GM21825 (cell line): ENCODE measurements at regions not wholly inside any gene's neighbourhood (a gene's known extent, or its start where the extent isn't known, plus 50 kb on each side); places are given as distances from the start of the nearest gene placed in this dataset.
"Not testable (repeated sequence)": the region's sequence is repeated elsewhere in the genome, so short reads cannot be mapped to it uniquely, and the experiment has no call there.

Experiments used
- ATAC-seq: cut with Tn5 transposase; IDR thresholded peaks from one replicate; pipeline ENCODE4 v1.9.1; 2021; ENCODE audit warnings: mild to moderate bottlenecking, moderate library complexity; ENCODE audit not compliant: unreplicated experiment

DNA sequence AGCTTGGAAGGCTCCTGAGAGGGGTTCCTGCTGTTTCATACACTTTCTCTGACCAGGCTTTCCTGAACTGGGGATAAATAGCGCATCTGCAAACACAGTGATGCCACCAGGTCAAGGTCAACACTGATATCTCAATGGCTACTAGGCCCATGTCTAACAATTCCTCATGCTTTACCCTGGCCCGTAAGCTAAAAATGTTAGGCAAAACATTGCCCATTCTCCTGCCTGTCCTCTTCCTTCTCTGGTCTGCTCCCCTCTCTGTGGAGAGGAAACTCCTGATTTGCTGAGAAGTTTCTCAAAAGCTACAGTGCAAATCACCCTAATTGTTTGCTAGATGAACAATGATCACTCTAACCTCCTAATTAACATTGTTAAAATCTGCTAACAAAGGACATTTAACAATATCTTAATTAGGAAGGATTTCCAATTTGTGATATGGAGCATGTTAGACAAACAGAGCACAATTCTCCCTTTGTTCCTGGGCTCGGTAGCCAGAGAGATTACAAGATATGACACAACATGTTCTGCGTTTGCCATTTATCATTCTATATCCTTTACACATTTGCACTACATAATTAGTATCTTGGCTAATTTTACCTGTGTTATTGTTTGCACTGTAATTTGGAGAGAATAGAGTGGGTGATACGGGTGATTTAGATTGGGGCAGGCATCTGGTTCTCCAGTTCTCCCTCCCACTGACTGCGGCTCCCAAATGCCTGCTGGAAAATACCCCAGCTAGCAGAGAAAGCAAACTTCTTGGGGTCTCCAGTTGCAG lies 266.8 kb downstream of the CD83 start:
- no peak for ATAC-seq

- no peak for ATAC-seq
Measured at GRCh38 chr6:14386263-14386662, 268.7 kb downstream of the CD83 start.

DNA sequence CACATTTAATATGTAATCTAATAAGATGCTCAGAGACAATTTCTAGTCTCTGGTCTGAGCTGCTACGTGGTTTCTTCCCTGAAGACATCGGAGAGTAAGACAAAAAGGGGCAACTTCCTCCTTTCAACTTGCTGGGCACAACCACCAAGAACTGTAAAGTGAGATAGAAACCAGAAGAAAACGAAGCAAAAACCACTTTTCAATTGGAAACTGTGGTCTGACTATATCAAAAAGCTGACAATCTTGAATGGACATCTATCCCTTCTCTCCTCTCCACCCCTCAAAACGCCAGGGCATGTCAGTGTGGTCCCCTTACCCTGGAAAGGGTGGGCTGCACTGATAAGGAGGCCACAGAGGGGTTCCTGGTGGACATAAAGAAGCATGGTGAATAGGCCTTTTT lies 269.1 kb downstream of the CD83 start:
- no peak for ATAC-seq

- no peak for ATAC-seq
Measured at GRCh38 chr6:14388371-14388770, 270.8 kb downstream of the CD83 start.

DNA sequence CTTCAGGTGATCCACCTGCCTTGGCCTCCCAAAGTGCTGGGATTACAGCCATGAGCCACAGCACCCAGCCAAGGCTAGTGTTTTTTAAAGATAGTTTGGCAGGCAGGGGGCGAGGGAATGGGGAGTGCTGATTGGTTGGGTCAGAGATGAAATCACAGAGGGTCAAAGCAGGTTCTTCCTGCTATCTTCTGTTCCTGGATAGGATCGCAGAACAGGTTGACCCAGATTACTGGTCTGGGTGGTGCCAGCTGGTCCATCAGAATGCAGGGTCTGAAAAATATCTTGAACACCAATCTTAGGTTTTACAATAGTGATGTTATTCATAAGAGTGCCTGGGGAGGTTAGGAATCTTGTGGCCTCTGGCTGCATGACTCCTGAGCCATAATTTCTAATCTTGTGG lies 272.2 kb downstream of the CD83 start:
- ATAC-seq = not testable (repeated sequence)

DNA sequence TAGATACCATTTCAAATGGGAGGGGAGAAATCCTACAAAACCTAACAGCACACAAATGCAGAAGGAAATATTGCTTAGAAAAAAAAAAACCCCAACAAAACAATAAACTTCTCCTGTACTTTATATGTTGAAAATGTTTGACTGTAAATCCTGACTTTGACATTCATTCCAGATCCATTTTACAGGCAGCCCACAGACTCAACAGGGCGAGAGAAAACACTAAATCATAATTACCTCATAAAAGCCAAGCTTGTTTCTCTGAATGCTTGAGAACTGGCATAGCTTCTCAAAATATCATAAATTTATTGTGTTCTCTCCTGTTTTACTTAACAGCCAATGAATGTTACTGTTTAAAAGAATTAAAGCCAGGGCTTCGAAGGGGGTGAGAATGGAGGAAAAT lies 273.2 kb downstream of the CD83 start:
- no peak for ATAC-seq

GRCh38 chr6:14393910-14394309 lies 276.3 kb downstream of the CD83 start:
- no peak for ATAC-seq

DNA sequence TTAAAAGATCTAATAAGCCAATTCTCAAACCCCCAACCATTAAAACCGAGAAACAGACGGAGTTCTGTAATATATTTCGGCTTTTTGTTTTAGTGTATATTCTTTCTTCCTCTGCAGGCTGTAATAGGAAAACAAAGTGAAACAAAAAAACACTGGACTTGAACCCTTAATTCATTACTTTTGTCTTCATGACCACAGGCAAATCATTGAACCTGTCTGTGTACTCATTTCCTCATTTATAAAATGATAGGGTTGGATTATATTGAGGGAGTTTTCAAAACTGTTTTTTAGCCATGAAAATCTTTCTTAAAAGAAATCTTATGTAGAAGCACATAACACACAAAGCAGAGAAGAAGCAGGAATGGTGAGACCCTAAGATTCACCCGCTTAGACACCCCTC lies 278.8 kb downstream of the CD83 start:
- ATAC-seq = no peak

DNA sequence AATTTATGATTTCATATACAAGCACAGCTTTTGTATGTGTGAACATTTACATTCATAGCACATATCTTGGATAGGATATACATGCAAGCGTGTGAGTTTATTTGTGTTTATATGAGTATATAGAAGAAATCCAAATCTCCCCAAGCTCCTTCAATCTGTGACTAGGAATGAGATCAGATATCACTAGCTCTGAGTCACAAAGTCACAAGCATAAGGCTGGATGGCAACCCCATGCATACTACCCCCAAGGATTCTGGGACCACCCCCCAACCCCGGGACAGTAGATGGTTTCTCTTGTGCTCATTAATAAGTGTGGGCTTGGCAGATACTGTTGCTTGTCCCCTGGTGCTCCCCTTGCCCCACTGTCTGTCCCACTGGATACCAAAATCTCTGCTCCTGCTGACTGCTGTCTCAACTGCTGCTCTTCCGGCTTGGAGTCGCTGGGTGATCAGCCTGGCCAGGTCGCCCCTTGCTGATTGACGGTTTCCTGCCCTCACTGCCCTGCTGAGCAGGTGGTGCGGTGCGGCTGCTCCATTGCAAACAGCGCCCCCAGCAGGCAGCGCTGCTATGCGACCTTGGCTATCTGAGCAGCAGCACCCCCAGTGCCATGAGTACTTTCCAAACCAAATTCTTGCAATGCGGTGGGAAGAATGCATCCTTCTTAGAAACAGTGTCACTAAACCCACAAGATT lies 279.4 kb downstream of the CD83 start:
- ATAC-seq = no peak

- ATAC-seq = no peak
Measured at GRCh38 chr6:14397518-14397901, 279.9 kb downstream of the CD83 start.

- no peak for ATAC-seq
Measured at GRCh38 chr6:14398953-14399352, 281.4 kb downstream of the CD83 start.

GRCh38 chr6:14399635-14400034 lies 282.1 kb downstream of the CD83 start:
- ATAC-seq = no peak

DNA sequence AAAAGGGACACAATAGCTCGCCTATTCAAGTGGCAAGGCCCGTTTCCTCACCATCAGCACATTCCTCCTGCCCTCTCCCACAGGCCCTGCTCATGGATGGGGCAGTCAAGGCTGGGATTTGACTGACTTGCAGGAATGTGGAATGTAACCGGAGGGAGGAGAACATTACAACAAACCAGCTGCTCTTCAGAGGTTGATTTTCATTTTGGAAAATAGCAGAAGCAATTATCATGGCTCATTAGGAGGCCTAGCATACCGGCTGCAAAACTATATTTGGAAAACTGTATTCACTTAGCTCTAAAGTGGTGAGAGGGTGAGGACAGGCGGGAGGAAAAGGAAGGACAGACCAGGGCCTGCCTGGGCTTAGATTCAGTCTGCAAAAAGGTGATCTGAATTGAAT lies 283.7 kb downstream of the CD83 start:
- no peak for ATAC-seq

GRCh38 chr6:14406614-14407331 lies 289.2 kb downstream of the CD83 start:
- no peak for ATAC-seq

GRCh38 chr6:14408446-14408845 lies 290.9 kb downstream of the CD83 start:
- ATAC-seq = no peak

GRCh38 chr6:14412026-14412425 lies 294.5 kb downstream of the CD83 start:
- no peak for ATAC-seq

DNA sequence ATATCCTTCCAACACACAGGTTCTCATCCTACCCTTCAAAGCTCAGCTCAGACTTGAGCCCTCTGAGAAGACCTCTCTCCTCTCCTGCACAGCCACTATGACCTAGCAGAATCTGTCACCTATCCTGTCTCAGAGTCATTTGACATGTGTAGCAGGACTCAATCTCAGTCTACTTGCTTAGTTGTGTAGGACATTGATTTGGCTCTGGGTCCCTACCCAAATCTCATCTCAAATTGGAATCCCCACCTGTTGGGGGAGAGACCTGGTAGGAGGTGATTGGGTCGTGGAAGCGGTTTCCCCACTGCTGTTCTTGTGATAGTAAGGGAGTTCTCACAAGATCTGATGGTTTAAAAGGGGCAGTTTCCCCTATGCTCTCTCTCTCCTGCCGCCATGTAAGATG lies 297.9 kb downstream of the CD83 start:
- no peak for ATAC-seq

DNA sequence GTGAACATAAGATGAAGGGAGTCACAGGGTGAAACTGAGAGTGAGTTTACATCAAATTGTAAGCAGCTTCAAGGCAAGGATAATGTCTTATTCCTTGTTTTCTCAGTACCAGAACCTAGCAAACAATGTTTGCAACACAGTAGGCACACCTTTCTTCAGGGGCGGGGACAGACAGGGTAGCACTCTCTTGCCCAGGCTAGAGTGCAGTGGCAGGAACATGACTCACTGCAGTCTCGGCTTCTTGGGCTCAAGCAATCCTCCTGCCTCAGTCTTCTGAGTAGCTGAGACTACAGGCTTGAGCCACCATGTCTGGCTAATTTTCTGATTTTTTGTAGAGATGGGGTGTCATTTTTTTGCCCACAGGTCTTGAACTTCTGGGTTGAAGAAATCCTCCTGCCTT lies 299.8 kb downstream of the CD83 start:
- ATAC-seq = no peak

DNA sequence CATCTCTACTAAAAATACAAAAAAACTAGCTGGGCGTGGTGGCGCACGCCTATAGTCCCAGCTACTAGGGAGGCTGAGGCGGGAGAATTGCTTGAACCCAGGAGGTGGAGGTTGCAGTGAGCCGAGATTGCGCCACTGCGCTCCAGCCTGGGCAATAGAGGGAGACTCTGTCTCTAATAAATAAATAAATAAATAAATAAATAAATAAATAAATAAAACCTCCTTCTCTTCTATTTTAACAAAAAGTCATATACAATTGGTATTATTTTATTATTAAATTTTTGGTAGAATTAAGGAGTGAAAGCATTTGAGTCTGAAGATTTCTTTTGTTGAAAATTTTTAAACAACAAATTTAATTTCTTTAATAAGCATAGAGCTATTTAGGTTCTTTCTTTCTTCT lies 301.7 kb downstream of the CD83 start:
- ATAC-seq = not testable (repeated sequence)

GRCh38 chr6:14422061-14422460 lies 304.5 kb downstream of the CD83 start:
- ATAC-seq = no peak

GRCh38 chr6:14422917-14423316 lies 305.3 kb downstream of the CD83 start:
- no peak for ATAC-seq

- ATAC-seq = no peak
Measured at GRCh38 chr6:14423330-14423729, 305.8 kb downstream of the CD83 start.
